Muscle of arm (tissue), 1 donor: ENCODE measurements at regions not wholly inside any gene's neighbourhood (a gene's known extent, or its start where the extent isn't known, plus 50 kb on each side); places are given as distances from the start of the nearest gene placed in this dataset.
"Not testable (repeated sequence)": the region's sequence is repeated elsewhere in the genome, so short reads cannot be mapped to it uniquely, and the experiment has no call there.

Source experiments
- DNase-seq: peaks from one replicate; pipeline ENCODE4 v3.0.0-alpha.2; 2013

- DNase-seq = no peak
Measured at GRCh38 chr2:224110811-224111210, 71.7 kb upstream of the SERPINE2 start.

- DNase-seq = no peak
Measured at GRCh38 chr2:224109751-224110150, 70.7 kb upstream of the SERPINE2 start.

GRCh38 chr2:224106794-224107193, 67.7 kb upstream of the SERPINE2 start:
- no peak for DNase-seq

- DNase-seq = no peak
Measured at GRCh38 chr2:224104668-224105386, 65.7 kb upstream of the SERPINE2 start.

GRCh38 chr2:224103651-224104050, 64.6 kb upstream of the SERPINE2 start:
- no peak for DNase-seq

GRCh38 chr2:224102991-224103390, 63.9 kb upstream of the SERPINE2 start:
- no peak for DNase-seq

GRCh38 chr2:224101820-224102630, 62.9 kb upstream of the SERPINE2 start:
- DNase-seq = no peak

- DNase-seq = no peak
Measured at GRCh38 chr2:224099861-224100643, 61.0 kb upstream of the SERPINE2 start.

- DNase-seq = peak; percentile 87
Measured at GRCh38 chr2:224098481-224099230, 59.6 kb upstream of the SERPINE2 start.

GRCh38 chr2:224094413-224094812, 55.3 kb upstream of the SERPINE2 start:
- no peak for DNase-seq

- not testable (repeated sequence) for DNase-seq
Measured at GRCh38 chr2:224091671-224092070, 52.6 kb upstream of the SERPINE2 start.

GRCh38 chr2:224089606-224090005, 50.5 kb upstream of the SERPINE2 start:
- DNase-seq = not testable (repeated sequence)
